H9 (cell line): ENCODE measurements at regions not wholly inside any gene's neighbourhood (a gene's known extent, or its start where the extent isn't known, plus 50 kb on each side); places are given as distances from the start of the nearest gene placed in this dataset.
A peak's percentile ranks its signal among the peaks of the same experiment; 100 is the strongest.

Experiments used
- DNase-seq: peaks from one replicate; pipeline ENCODE4 v3.0.0-alpha.2; 2017
- H2AFZ ChIP-seq: one replicate; pipeline ENCODE4 v1.6.1; 2013; ENCODE audit warnings: mild to moderate bottlenecking, low read length, control low read depth, moderate library complexity
- H2AK5ac ChIP-seq: 2 replicates; pipeline ENCODE4 v1.6.1; 2013; ENCODE audit warnings: low read length, control low read depth, mixed read lengths; ENCODE audit not compliant: insufficient read length
- H2BK120ac ChIP-seq: one replicate; pipeline ENCODE4 v1.6.1; 2013; ENCODE audit warnings: low read depth, mild to moderate bottlenecking, low read length, control low read depth, inconsistent platforms; ENCODE audit not compliant: poor library complexity, severe bottlenecking
- H2BK12ac ChIP-seq: 2 replicates; pipeline ENCODE4 v1.6.1; 2013; ENCODE audit warnings: low read length, control low read depth, mixed read lengths, low read depth; ENCODE audit not compliant: insufficient read length
- H2BK15ac ChIP-seq: 2 replicates; pipeline ENCODE4 v1.6.1; 2013; ENCODE audit warnings: low read depth, low read length, control low read depth
- H2BK20ac ChIP-seq: one replicate; pipeline ENCODE4 v1.6.1; 2013; ENCODE audit warnings: low read depth, mild to moderate bottlenecking, low read length, control low read depth, inconsistent platforms; ENCODE audit not compliant: poor library complexity, severe bottlenecking
- H2BK5ac ChIP-seq: 2 replicates; pipeline ENCODE4 v1.6.1; 2013; ENCODE audit warnings: low read length, control low read depth, mixed read lengths; ENCODE audit not compliant: insufficient read length
- H3K14ac ChIP-seq: 2 replicates; pipeline ENCODE4 v1.6.1; 2013; ENCODE audit warnings: low read length, control low read depth; ENCODE audit not compliant: insufficient read depth
- H3K18ac ChIP-seq: 2 replicates; pipeline ENCODE4 v1.6.1; 2013; ENCODE audit warnings: low read depth, mild to moderate bottlenecking, mixed read lengths, low read length, control low read depth; ENCODE audit not compliant: insufficient read length
- H3K23ac ChIP-seq: 2 replicates; pipeline ENCODE4 v1.6.1; 2013; ENCODE audit warnings: low read length, control low read depth, mixed read lengths, low read depth; ENCODE audit not compliant: insufficient read length
- H3K23me2 ChIP-seq: 2 replicates; pipeline ENCODE4 v1.6.1; 2013; ENCODE audit warnings: low read depth, mild to moderate bottlenecking, mixed read lengths, low read length, control low read depth; ENCODE audit not compliant: insufficient read length, poor library complexity, severe bottlenecking
- H3K27ac ChIP-seq: 2 replicates; pipeline ENCODE4 v1.5.1; 2013; ENCODE audit warnings: low read length, control low read depth, mixed read lengths, low read depth; ENCODE audit not compliant: insufficient read length
- H3K27me3 ChIP-seq: 2 replicates; pipeline ENCODE4 v1.6.1; 2013; ENCODE audit warnings: low read length, control low read depth, inconsistent platforms; ENCODE audit not compliant: insufficient read depth
- H3K4ac ChIP-seq: 2 replicates; pipeline ENCODE4 v1.6.1; 2013; ENCODE audit warnings: low read depth, mild to moderate bottlenecking, control low read depth, inconsistent platforms, low read length, moderate library complexity
- H3K4me1 ChIP-seq: 2 replicates; pipeline ENCODE4 v1.6.1; 2013; ENCODE audit warnings: low read length, control low read depth, inconsistent platforms; ENCODE audit not compliant: insufficient read depth
- H3K4me2 ChIP-seq: 2 replicates; pipeline ENCODE4 v1.6.1; 2013; ENCODE audit warnings: low read length, control low read depth, mixed read lengths; ENCODE audit not compliant: insufficient read length, insufficient read depth
- H3K56ac ChIP-seq: 2 replicates; pipeline ENCODE4 v1.6.1; 2013; ENCODE audit warnings: low read depth, mild to moderate bottlenecking, mixed read lengths, low read length, control low read depth; ENCODE audit not compliant: insufficient read length
- H3K79me1 ChIP-seq: 2 replicates; pipeline ENCODE4 v1.6.1; 2013; ENCODE audit warnings: low read depth, mild to moderate bottlenecking, moderate library complexity, low read length, control low read depth, inconsistent platforms; ENCODE audit not compliant: insufficient read depth, poor library complexity, severe bottlenecking
- H3K79me2 ChIP-seq: 2 replicates; pipeline ENCODE4 v1.6.1; 2013; ENCODE audit warnings: low read length, control low read depth, inconsistent platforms; ENCODE audit not compliant: insufficient read depth
- H3K9ac ChIP-seq: 2 replicates; pipeline ENCODE4 v1.6.1; 2013; ENCODE audit warnings: low read length, control low read depth, mixed read lengths; ENCODE audit not compliant: insufficient read length; ENCODE audit errors: extremely low read depth
- H3K9me3 ChIP-seq: one replicate; pipeline ENCODE4 v1.6.1; 2013; ENCODE audit warnings: low read depth, low read length, inconsistent platforms; ENCODE audit not compliant: control insufficient read depth
- H3T11ph ChIP-seq: one replicate; pipeline ENCODE4 v1.6.1; 2013; ENCODE audit warnings: mild to moderate bottlenecking, low read length, control low read depth, inconsistent platforms
- H4K20me1 ChIP-seq: one replicate; pipeline ENCODE4 v1.6.1; 2013; ENCODE audit not compliant: control insufficient read depth, insufficient read length, insufficient read depth
- H4K5ac ChIP-seq: 2 replicates; pipeline ENCODE4 v1.6.1; 2013; ENCODE audit warnings: low read depth, mild to moderate bottlenecking, mixed read lengths, low read length, control low read depth; ENCODE audit not compliant: insufficient read length
- H4K8ac ChIP-seq: replicated peaks from 2 replicates; pipeline ENCODE4 v1.6.1; 2013; ENCODE audit warnings: low read length, control low read depth, mixed read lengths, low read depth; ENCODE audit not compliant: insufficient read length
- H4K91ac ChIP-seq: 2 replicates; pipeline ENCODE4 v1.6.1; 2013; ENCODE audit warnings: low read depth, mild to moderate bottlenecking, moderate library complexity, mixed read lengths, low read length, control low read depth; ENCODE audit not compliant: insufficient read length
- H3K27ac Mint-ChIP-seq, 3 experiments: 2 replicates in 2 of 3; 3 replicates in 1 of 3; pipeline ENCODE4 v1.8.0; 2020 to 2021; ENCODE audit warnings: mixed read lengths in 3 of 3, mild to moderate bottlenecking in 1 of 3, moderate library complexity in 1 of 3
- H3K27me3 Mint-ChIP-seq: 2 replicates; pipeline ENCODE4 v1.8.0; 2021; ENCODE audit warnings: low read depth, mild to moderate bottlenecking, moderate library complexity, mixed read lengths
- H3K36me3 Mint-ChIP-seq, 3 experiments: 2 replicates in 2 of 3; 3 replicates in 1 of 3; pipeline ENCODE4 v1.8.0; 2020 to 2021; ENCODE audit warnings: low read depth in 3 of 3, mixed read lengths in 3 of 3; ENCODE audit not compliant: insufficient read depth in 1 of 3
- H3K4me1 Mint-ChIP-seq, 2 experiments: 2 replicates each; pipeline ENCODE4 v1.8.0; 2020; ENCODE audit warnings: mixed read lengths in 2 of 2
- H3K4me3 Mint-ChIP-seq, 2 experiments: 2 replicates in 1 of 2; 3 replicates in 1 of 2; pipeline ENCODE4 v1.8.0; 2020 to 2021; ENCODE audit warnings: mild to moderate bottlenecking in 2 of 2, mixed read lengths in 2 of 2, moderate library complexity in 1 of 2
- H3K9me3 Mint-ChIP-seq, 2 experiments: 2 replicates in 1 of 2; 3 replicates in 1 of 2; pipeline ENCODE4 v1.8.0; 2020; ENCODE audit warnings: mild to moderate bottlenecking in 2 of 2, mixed read lengths in 2 of 2, moderate library complexity in 1 of 2
- WGBS: extraction: QIAGEN DNeasy Blood & Tissue Kit; methylation state at CpG from one replicate; pipeline ENCODE4 v1.1.7; 2013; ENCODE audit warnings: missing lambda C conversion rate, low lambda C conversion rate, mixed read lengths; ENCODE audit not compliant: insufficient read length; ENCODE audit errors: extremely low coverage; 5-methylcytosine and 5-hydroxymethylcytosine counted together
- TF ChIP-seq, protein P1 (sequence below): fragments of 200-600 bp; sonication (generic); conservative IDR thresholded peaks from 3 replicates; pipeline ENCODE4 v1.8.0; 2021; ENCODE audit warnings: antibody characterized with exemption, mild to moderate bottlenecking

DNA sequence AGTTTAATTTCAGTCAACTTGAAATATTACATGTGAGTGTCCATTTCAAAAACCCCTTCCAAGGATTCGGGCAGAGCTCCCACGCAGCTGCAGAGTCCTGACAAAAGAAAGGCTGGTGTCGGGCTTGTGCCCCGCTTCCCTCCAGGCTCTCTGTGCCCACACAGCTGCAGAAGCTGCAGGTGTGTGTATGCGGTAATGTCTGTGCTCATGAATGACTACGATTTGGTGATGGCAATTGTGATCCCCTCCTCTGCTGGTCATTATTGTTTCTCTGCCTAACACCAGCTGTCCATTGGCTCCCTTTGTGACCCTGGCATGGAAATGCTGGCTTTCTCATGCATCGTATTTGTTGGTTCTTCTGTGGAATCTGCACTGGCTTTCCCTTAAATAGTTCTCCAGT, 224.8 kb downstream of the NUP35 start:
- Mint-ChIP-seq H3K9me3 (no peaks in the 10 kb centered on the region), H3K4me3 (no peak overlapping the region), H3K36me3 (no peaks in the 10 kb centered on the region), H3K4me1 (peaks cover 25 to 26% of the 10 kb centered on the region in 2 experiments), H3K27me3 (no peaks in the 10 kb centered on the region), H3K27ac (peak overlapping the region in 1 of 3 experiments; percentile 83; a peak in 4 of 7 replicates)
- Histone ChIP-seq H4K5ac (no peak overlapping the region), H3K9ac (no peak overlapping the region), H2BK5ac (no peak overlapping the region), H3K4me2 (no peak overlapping the region), H3K27ac (no peak overlapping the region), H2AK5ac (no peak overlapping the region), H3K23me2 (no peaks in the 10 kb centered on the region), H3K4me1 (no peaks in the 10 kb centered on the region; the same call in 1 of the 2 replicates), H2BK20ac (no peak overlapping the region), H2BK120ac (no peak overlapping the region), H3K18ac (no peak overlapping the region), H4K8ac (no peak overlapping the region), H3K9me3 (no peaks in the 10 kb centered on the region), H2AFZ (no peak overlapping the region), H3K79me1 (no peaks in the 10 kb centered on the region), H3K27me3 (no peaks in the 10 kb centered on the region), H3K4ac (no peak overlapping the region), H3K56ac (no peak overlapping the region), H2BK15ac (no peak overlapping the region), H3K23ac (no peak overlapping the region), H3K79me2 (no peaks in the 10 kb centered on the region), H4K91ac (no peak overlapping the region), H3K14ac (no peak overlapping the region), H4K20me1 (no peaks in the 10 kb centered on the region), H2BK12ac (no peak overlapping the region), H3T11ph (no peak overlapping the region)
- TF ChIP-seq, protein P1, sequence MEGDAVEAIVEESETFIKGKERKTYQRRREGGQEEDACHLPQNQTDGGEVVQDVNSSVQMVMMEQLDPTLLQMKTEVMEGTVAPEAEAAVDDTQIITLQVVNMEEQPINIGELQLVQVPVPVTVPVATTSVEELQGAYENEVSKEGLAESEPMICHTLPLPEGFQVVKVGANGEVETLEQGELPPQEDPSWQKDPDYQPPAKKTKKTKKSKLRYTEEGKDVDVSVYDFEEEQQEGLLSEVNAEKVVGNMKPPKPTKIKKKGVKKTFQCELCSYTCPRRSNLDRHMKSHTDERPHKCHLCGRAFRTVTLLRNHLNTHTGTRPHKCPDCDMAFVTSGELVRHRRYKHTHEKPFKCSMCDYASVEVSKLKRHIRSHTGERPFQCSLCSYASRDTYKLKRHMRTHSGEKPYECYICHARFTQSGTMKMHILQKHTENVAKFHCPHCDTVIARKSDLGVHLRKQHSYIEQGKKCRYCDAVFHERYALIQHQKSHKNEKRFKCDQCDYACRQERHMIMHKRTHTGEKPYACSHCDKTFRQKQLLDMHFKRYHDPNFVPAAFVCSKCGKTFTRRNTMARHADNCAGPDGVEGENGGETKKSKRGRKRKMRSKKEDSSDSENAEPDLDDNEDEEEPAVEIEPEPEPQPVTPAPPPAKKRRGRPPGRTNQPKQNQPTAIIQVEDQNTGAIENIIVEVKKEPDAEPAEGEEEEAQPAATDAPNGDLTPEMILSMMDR, result no peak
- no peak for DNase-seq
- WGBS, result no CpG with 5 or more reads among the region's 7 CpGs
